Psoas muscle (tissue), 7 donors: ENCODE measurements at regions not wholly inside any gene's neighbourhood (a gene's known extent, or its start where the extent isn't known, plus 50 kb on each side); places are given as distances from the start of the nearest gene placed in this dataset.
A peak's percentile ranks its signal among the peaks of the same experiment; 100 is the strongest.
"Not testable (repeated sequence)": the region's sequence is repeated elsewhere in the genome, so short reads cannot be mapped to it uniquely, and the experiment has no call there.

Source experiments
- ATAC-seq, 4 donors: fragments of 200-7000 bp; cut with Tn5 transposase; one replicate each; pipeline ENCODE4 v1.9.1; 2020; ENCODE audit warnings: moderate library complexity in 3 of 4, mild to moderate bottlenecking in 2 of 4
- DNase-seq, 2 donors: peaks; one replicate each; pipeline ENCODE4 v3.0.0-alpha.2; 2020
- H3K27ac ChIP-seq: fragments of 200-600 bp; one replicate; pipeline ENCODE4 v1.8.0; 2022
- H3K27me3 ChIP-seq, 3 donors: fragments of 200-600 bp in 1 of 3; one replicate each; pipeline versions ENCODE4 v1.6.1 to v1.8.0; 2013 to 2022; ENCODE audit warnings: low read length in 2 of 3, mild to moderate bottlenecking in 2 of 3, moderate library complexity in 1 of 3; ENCODE audit not compliant: insufficient read depth in 3 of 3
- H3K36me3 ChIP-seq, 2 donors: fragments of 200-600 bp in 1 of 2; one replicate each; pipeline versions ENCODE4 v1.6.1 to v1.8.0; 2013 to 2022; ENCODE audit warnings: low read depth in 1 of 2, mild to moderate bottlenecking in 1 of 2, moderate library complexity in 1 of 2; ENCODE audit not compliant: insufficient read depth in 1 of 2
- H3K4me1 ChIP-seq: fragments of 200-600 bp; one replicate; pipeline ENCODE4 v1.8.0; 2022
- H3K4me3 ChIP-seq: fragments of 200-600 bp; one replicate; pipeline ENCODE4 v1.8.0; 2022; ENCODE audit warnings: mild to moderate bottlenecking
- H3K9me3 ChIP-seq: fragments of 200-600 bp; one replicate; pipeline ENCODE4 v1.8.0; 2022
- WGBS, 3 donors: extraction: QIAGEN DNeasy Blood & Tissue Kit; methylation state at CpG; one replicate each; pipeline versions ENCODE4 v1.1.6 to v1.1.7; 2013; 5-methylcytosine and 5-hydroxymethylcytosine counted together
- intact Hi-C, 2 donors: fragments of 100-400 bp; cut with DNase I; formaldehyde crosslinking; loops; one replicate each; pipeline versions ENCODE4 v1.11.0 to v1.14.2; 2022
- TF ChIP-seq, protein P1 (sequence below): fragments of 200-600 bp; IDR thresholded peaks from one replicate; pipeline ENCODE4 v1.8.0; 2022; ENCODE audit warnings: antibody characterized with exemption
- donor health status: healthy with polysubstance abuse.
- donor health status: DM: no; HTN: no; CAD: no; lungs with moderate emphysema.
- donor health status: Bipolar disorder and iron deficiency.
- donor health status: healthy.
- donor health status: DM: yes; HTN: yes; CAD: no.
- donor health status: DM: no; HTN: no; CAD: no.
- donor health status: DM: yes; HTN: yes; CAD: no.

DNA sequence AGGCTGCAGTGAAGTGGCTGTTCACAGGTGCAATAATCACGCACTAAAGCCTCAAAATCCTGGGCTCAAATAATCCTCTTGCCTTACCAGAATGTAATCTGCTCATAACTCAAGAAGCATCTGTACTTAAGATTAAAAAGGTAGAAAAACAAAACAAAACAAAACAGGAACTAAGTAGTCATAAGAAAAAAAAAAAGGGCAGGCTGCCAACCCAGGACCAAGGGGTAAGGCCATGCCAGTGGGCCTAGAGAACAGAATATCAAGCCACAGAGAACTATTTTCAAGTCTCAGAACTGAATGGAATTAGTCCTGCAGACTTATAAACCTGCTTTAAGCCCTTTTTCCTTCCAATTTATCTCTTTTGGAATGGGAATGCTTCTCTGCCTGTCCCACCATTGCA, 64.8 kb upstream of the TBC1D3K start:
- peaks cover 0 to 3% (median 0%) of the 10 kb centered on the region in 3 donors for H3K27me3 ChIP-seq
- H3K4me3 ChIP-seq: no peak overlapping the region
- TF ChIP-seq, protein P1, sequence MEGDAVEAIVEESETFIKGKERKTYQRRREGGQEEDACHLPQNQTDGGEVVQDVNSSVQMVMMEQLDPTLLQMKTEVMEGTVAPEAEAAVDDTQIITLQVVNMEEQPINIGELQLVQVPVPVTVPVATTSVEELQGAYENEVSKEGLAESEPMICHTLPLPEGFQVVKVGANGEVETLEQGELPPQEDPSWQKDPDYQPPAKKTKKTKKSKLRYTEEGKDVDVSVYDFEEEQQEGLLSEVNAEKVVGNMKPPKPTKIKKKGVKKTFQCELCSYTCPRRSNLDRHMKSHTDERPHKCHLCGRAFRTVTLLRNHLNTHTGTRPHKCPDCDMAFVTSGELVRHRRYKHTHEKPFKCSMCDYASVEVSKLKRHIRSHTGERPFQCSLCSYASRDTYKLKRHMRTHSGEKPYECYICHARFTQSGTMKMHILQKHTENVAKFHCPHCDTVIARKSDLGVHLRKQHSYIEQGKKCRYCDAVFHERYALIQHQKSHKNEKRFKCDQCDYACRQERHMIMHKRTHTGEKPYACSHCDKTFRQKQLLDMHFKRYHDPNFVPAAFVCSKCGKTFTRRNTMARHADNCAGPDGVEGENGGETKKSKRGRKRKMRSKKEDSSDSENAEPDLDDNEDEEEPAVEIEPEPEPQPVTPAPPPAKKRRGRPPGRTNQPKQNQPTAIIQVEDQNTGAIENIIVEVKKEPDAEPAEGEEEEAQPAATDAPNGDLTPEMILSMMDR: no peak
- H3K36me3 ChIP-seq: no peaks in the 10 kb centered on the region
- 91 to 95% (median 94%) methylated on average over 1 of the region's 1 CpG for WGBS, 3 donors
- H3K4me1 ChIP-seq: no peaks in the 10 kb centered on the region
- DNase-seq (no peak), ATAC-seq (no peak)
- intact Hi-C loops: no loop called here
- H3K27ac ChIP-seq: no peak overlapping the region
- no peaks in the 10 kb centered on the region for H3K9me3 ChIP-seq

DNA sequence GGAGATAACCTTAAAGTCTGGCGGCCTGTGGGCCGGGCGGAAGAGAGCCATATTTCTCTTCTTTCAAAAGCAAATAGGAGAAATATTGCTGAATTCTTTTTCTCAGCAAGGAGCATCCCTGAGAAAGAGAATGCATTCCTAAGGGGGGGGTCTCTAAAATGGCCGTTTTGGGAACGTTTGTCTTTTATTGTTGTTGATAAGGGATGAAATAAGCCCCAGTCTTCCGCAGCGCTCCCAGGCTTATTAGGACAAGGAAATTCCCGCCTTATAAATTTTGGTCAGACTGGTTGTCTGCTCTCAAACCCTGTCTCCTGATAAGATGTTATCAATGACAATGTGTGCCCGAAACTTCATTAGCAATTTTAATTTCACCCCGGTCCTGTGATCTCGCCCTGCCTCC, 65.8 kb upstream of the TBC1D3K start:
- H3K27ac ChIP-seq, H3K9me3 ChIP-seq, intact Hi-C loops, ATAC-seq, H3K27me3 ChIP-seq, H3K36me3 ChIP-seq, H3K4me3 ChIP-seq, DNase-seq, H3K4me1 ChIP-seq: not testable (repeated sequence)
- WGBS, 3 donors: 87 to 91% (median 91%) methylated on average over 11 of the region's 11 CpGs

DNA sequence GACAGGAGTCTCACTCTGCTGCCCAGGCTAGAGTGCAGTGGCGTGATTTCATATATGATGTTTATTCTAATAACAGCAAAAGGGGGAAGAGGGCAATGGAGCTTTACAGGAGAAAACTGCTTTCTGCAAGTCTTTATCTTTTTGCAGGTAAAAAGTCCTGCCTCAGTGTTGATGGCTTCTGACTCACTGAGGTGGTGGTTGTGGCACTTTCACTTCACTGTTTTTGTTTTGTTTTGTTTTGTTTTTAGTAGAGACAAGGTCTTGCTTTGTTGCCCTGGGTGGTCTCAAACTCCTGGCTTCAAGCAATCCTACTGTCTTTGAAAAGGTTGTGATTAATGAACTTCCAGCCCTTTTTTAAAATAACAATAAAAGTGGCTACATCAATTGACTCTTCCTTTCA, 68.0 kb upstream of the TBC1D3K start:
- ATAC-seq: no peak
- intact Hi-C loops: no loop called here
- no peaks in the 10 kb centered on the region for H3K9me3 ChIP-seq
- TF ChIP-seq, protein P1: no peak
- no peak overlapping the region for H3K27ac ChIP-seq
- H3K36me3 ChIP-seq: no peaks in the 10 kb centered on the region
- DNase-seq: no peak
- peaks cover 0 to 3% (median 0%) of the 10 kb centered on the region in 3 donors for H3K27me3 ChIP-seq
- 84 to 93% (median 86%) methylated on average over 1 of the region's 1 CpG for WGBS, 3 donors
- no peak overlapping the region for H3K4me3 ChIP-seq
- H3K4me1 ChIP-seq: no peaks in the 10 kb centered on the region

DNA sequence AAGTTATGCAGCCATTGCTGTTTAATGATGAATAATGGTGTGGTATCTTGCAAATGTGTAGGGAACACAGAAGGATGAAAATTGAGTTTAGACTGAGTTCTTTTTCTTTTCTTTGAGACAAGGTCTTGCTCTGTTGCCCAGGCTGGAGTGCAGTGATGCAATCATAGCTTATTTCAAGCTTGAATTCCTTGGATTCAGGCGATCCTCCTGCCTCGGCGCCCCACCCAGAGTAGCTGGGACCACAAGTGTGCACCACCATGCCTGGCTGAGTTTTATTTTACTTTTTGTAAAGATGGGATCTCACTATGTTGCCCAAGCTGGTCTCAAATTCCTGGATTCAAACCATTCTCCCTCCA, 74.6 kb upstream of the TBC1D3K start:
- Histone ChIP-seq H3K9me3 (no peaks in the 10 kb centered on the region), H3K4me1 (no peaks in the 10 kb centered on the region), H3K27ac (no peak overlapping the region), H3K36me3 (no peaks in the 10 kb centered on the region), H3K4me3 (no peak overlapping the region), H3K27me3 (peaks cover 0 to 3% (median under 1%) of the 10 kb centered on the region in 3 donors)
- TF ChIP-seq, protein P1: no peak
- ATAC-seq: no peak
- intact Hi-C loops: no loop called here
- DNase-seq: no peak
- WGBS, 3 donors: 81 to 83% (median 82%) methylated on average over 3 of the region's 3 CpGs

DNA sequence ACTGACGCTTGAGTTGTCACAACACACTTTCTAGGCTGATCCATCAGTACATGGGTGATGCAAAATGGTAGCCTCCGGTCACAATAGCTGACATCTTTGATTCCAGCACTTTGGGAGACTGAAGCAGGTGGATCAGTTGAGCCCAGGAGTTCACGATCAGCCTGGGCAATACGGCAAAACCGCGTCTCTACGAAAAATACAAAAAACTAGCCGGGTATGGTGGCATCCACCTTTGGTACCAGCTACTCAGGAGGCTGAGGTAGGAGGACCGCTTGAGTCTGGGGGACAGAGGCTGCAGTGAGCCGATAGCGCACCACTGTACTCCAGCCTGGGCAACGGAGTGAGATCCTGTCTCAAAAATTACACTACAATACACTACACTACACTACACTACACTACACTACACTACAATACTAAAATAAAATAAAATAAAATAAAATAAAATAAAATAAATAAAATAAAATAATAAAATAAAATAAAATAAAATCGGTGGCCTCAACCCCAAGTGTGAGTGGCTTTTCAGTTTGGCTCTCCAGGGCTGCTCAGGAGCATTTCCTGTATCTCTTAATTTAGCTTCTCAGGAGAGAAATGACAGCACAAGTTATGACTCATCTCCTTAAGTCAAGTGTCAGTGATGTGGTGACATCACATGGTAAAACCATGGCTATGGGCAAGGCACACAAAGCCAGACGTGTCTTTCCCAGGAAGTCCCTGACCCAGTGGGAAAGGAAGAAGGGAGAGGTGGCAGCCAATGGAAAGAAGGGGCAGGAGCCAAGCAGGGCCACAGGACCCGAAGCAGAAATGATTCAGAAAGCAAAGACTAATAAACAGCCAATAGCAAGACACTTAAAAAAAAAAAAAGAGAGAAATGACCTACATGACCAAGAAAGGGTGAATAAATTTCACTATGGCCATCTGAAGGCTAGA, 75.3 kb upstream of the TBC1D3K start:
- Histone ChIP-seq H3K4me3 (no peak overlapping the region), H3K36me3 (no peaks in the 10 kb centered on the region), H3K4me1 (no peaks in the 10 kb centered on the region), H3K27me3 (peaks cover 0 to 7% (median 6%) of the 10 kb centered on the region in 3 donors), H3K9me3 (no peaks in the 10 kb centered on the region), H3K27ac (no peak overlapping the region)
- ATAC-seq (peak in 1 of 4 donors; percentile 38), DNase-seq (no peak)
- TF ChIP-seq, protein P1: no peak
- 82 to 84% (median 83%) methylated on average over 15 of the region's 15 CpGs for WGBS, 3 donors
- intact Hi-C loops: no loop called here
